Fibroblast of the conjunctiva (primary cell): ENCODE measurements at regions not wholly inside any gene's neighbourhood (a gene's known extent, or its start where the extent isn't known, plus 50 kb on each side); places are given as distances from the start of the nearest gene placed in this dataset.
"Not testable (repeated sequence)": the region's sequence is repeated elsewhere in the genome, so short reads cannot be mapped to it uniquely, and the experiment has no call there.

ENCODE experiments used
- DNase-seq: peaks from one replicate; pipeline ENCODE4 v3.0.0-alpha.2; 2010; ENCODE audit warnings: low read depth

GRCh38 chr3:127520993-127521392, 69.5 kb downstream of the TPRA1 start:
- no peak for DNase-seq

- DNase-seq: no peak
These were observed 72.0 kb downstream of the TPRA1 start for GRCh38 chr3:127518456-127519081.

- no peak for DNase-seq
These were observed 78.3 kb downstream of the TPRA1 start for GRCh38 chr3:127512256-127512655.

- DNase-seq: no peak
These were observed 89.4 kb downstream of the TPRA1 start for GRCh38 chr3:127501177-127501576.

- DNase-seq: no peak
These were observed 92.9 kb downstream of the TPRA1 start for GRCh38 chr3:127497676-127498075.

GRCh38 chr3:127497166-127497565, 93.4 kb downstream of the TPRA1 start:
- no peak for DNase-seq

- DNase-seq: no peak
These were observed 94.5 kb downstream of the TPRA1 start for GRCh38 chr3:127495821-127496655.

- DNase-seq: no peak
These were observed 96.4 kb downstream of the TPRA1 start for GRCh38 chr3:127493924-127494646.

- no peak for DNase-seq
These were observed 98.1 kb downstream of the TPRA1 start for GRCh38 chr3:127492426-127492825.

- no peak for DNase-seq
These were observed 98.6 kb downstream of the TPRA1 start for GRCh38 chr3:127491909-127492308.

GRCh38 chr3:127491323-127491722, 99.2 kb downstream of the TPRA1 start:
- DNase-seq: no peak

- not testable (repeated sequence) for DNase-seq
These were observed 99.6 kb downstream of the TPRA1 start for GRCh38 chr3:127491024-127491305.

- DNase-seq: no peak
These were observed 100.1 kb downstream of the TPRA1 start for GRCh38 chr3:127490271-127491023.

GRCh38 chr3:127489357-127489756, 101.2 kb downstream of the TPRA1 start:
- no peak for DNase-seq

GRCh38 chr3:127488740-127489139, 101.8 kb downstream of the TPRA1 start:
- DNase-seq: no peak

- DNase-seq: no peak
These were observed 102.3 kb downstream of the TPRA1 start for GRCh38 chr3:127488141-127488672.

GRCh38 chr3:127487196-127487595, 103.3 kb downstream of the TPRA1 start:
- no peak for DNase-seq

GRCh38 chr3:127486321-127486944, 104.1 kb downstream of the TPRA1 start:
- no peak for DNase-seq

- no peak for DNase-seq
These were observed 105.0 kb downstream of the TPRA1 start for GRCh38 chr3:127485396-127486170.

- no peak for DNase-seq
These were observed 105.7 kb downstream of the TPRA1 start for GRCh38 chr3:127484601-127485388.
